ENCODE measurements at regions not wholly inside any gene's neighbourhood (a gene's known extent, or its start where the extent isn't known, plus 50 kb on each side); places are given as distances from the start of the nearest gene placed in this dataset.

DNA sequence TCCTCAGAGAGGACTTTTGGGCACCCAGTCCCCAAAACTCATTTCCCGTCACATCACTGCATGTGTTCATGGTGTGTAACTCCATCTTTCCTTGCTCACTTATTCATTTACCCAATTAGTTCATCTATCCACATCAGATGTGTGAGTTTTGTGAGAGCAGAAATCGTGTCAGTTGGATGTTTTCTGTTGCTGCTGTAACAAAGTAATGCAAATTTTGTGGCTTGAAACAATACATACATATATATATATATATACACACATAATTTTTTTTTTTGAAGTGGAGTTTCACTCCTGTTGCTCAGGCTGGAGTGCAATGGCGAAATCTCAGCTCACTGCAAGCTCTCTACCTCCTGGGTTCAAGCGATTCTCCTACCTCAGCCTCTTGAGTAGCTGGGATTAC is 70.5 kb upstream of the BOD1 start:
- no peak for TF ChIP-seq POLR2AphosphoS5 (IDR thresholded peaks at IDR 0.05)
- Histone ChIP-seq H3K9me3 (no peaks in the 10 kb centered on the region), H3K4me1 (peaks cover 0 to 18% (median 8%) of the 10 kb centered on the region in 4 donors), H3K36me3 (no peaks in the 10 kb centered on the region), H3K4me3 (no peak overlapping the region), H3K27ac (no peak overlapping the region), H3K27me3 (no peaks in the 10 kb centered on the region)
- DNase-seq, result no peak
- 75 to 80% methylated on average over 1 to 4 of the region's 4 CpGs for WGBS, 2 donors (ENCODE audit: low coverage in 1 of 2)
- in situ Hi-C loops (cut with MboI; ENCODE audit: low pct_ligation_motif_present in 1 of 4, low pct_unique_long_range_greater_than_20kb in 1 of 4, low sequenced_read_pairs in 3 of 4), result no loop called here
- intact Hi-C loops (cut with DNase I; ENCODE audit: low total_unique reads), result no loop called here

DNA sequence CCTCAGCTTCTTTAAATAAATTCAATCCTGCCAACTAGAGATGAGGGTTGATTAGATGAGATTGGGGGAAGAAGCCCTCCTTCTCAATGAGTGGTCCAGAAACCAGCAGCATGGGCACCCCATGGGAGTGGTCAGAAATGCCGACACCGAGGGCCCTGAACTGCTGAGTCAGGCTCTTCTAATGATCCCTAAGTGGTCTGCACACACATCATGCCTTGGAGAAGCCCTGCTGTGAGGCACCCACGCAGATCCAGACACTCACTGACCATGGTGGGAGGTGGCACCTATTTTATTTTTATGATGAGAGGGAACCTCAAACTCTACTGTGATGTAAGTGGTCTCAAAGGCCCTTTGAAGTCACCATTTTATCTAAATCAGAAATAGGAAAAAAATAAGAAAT is 72.3 kb upstream of the BOD1 start:
- Histone ChIP-seq H3K27ac (peak overlapping the region in 1 of 4 donors; percentile 30), H3K36me3 (no peaks in the 10 kb centered on the region), H3K4me1 (peaks cover 0 to 18% (median 8%) of the 10 kb centered on the region in 4 donors), H3K4me3 (no peak overlapping the region), H3K9me3 (no peaks in the 10 kb centered on the region), H3K27me3 (no peaks in the 10 kb centered on the region)
- intact Hi-C loops (cut with DNase I; ENCODE audit: low total_unique reads) (no loop called here), in situ Hi-C loops (cut with MboI; ENCODE audit: low pct_ligation_motif_present in 1 of 4, low pct_unique_long_range_greater_than_20kb in 1 of 4, low sequenced_read_pairs in 3 of 4) (no loop called here)
- DNase-seq, result no peak
- TF ChIP-seq POLR2AphosphoS5 (IDR thresholded peaks at IDR 0.05), result no peak
- TF ChIP-seq, protein P1, sequence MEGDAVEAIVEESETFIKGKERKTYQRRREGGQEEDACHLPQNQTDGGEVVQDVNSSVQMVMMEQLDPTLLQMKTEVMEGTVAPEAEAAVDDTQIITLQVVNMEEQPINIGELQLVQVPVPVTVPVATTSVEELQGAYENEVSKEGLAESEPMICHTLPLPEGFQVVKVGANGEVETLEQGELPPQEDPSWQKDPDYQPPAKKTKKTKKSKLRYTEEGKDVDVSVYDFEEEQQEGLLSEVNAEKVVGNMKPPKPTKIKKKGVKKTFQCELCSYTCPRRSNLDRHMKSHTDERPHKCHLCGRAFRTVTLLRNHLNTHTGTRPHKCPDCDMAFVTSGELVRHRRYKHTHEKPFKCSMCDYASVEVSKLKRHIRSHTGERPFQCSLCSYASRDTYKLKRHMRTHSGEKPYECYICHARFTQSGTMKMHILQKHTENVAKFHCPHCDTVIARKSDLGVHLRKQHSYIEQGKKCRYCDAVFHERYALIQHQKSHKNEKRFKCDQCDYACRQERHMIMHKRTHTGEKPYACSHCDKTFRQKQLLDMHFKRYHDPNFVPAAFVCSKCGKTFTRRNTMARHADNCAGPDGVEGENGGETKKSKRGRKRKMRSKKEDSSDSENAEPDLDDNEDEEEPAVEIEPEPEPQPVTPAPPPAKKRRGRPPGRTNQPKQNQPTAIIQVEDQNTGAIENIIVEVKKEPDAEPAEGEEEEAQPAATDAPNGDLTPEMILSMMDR (IDR thresholded peaks at IDR 0.05), result no peak
- WGBS, 2 donors (ENCODE audit: low coverage in 1 of 2), result 51% methylated on average over 3 of the region's 3 CpGs; no CpG with 5 or more reads in 1 of the 2 donors

DNA sequence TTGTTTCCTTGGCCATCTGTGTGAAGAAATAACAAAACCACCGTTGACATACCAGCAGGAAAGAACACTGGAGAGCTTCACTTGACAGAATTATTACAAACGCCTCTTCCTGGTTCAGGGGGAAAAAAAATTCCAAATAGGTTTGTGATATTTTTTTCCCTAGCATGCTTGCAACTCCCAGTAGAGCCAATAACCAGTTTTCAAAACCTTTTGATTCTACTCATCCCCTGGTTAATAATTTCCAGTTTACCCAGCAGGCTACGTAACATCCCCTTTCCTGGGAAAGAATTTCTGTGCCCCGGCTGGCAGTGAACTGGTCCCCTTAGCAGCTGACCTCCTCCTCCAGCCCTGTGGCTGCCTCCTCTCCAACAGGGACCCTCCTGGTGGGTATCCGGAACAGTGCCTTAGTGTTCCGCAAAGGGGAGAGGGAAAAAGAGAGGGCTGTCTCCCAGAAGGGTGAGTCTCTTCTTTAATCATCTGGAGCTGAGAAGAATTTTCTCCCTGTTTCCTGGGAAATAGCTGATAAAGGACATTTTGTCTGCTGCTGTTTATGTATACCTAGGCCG is 72.8 kb upstream of the BOD1 start:
- no peaks in the 10 kb centered on the region for H3K9me3 ChIP-seq
- no peak overlapping the region for H3K4me3 ChIP-seq
- H3K27ac ChIP-seq, result peak overlapping the region in 3 of 4 donors; percentile 18 to 43 (median 30)
- no peaks in the 10 kb centered on the region for H3K36me3 ChIP-seq
- 6 to 34% methylated on average over 2 to 7 of the region's 7 CpGs for WGBS, 2 donors (ENCODE audit: low coverage in 1 of 2)
- intact Hi-C loops (cut with DNase I; ENCODE audit: low total_unique reads), result no loop called here
- DNase-seq, result no peak
- H3K4me1 ChIP-seq, result peaks cover 0 to 18% (median 8%) of the 10 kb centered on the region in 4 donors
- in situ Hi-C loops (cut with MboI; ENCODE audit: low pct_ligation_motif_present in 1 of 4, low pct_unique_long_range_greater_than_20kb in 1 of 4, low sequenced_read_pairs in 3 of 4), result no loop called here
- no peaks in the 10 kb centered on the region for H3K27me3 ChIP-seq
- TF ChIP-seq POLR2A (IDR thresholded peaks at IDR 0.05) (no peak), POLR2AphosphoS5 (IDR thresholded peaks at IDR 0.05) (no peak), EP300 (IDR thresholded peaks at IDR 0.05; ENCODE audit: low read depth) (no peak)
- TF ChIP-seq, protein P1 (IDR thresholded peaks at IDR 0.05), result no peak

DNA sequence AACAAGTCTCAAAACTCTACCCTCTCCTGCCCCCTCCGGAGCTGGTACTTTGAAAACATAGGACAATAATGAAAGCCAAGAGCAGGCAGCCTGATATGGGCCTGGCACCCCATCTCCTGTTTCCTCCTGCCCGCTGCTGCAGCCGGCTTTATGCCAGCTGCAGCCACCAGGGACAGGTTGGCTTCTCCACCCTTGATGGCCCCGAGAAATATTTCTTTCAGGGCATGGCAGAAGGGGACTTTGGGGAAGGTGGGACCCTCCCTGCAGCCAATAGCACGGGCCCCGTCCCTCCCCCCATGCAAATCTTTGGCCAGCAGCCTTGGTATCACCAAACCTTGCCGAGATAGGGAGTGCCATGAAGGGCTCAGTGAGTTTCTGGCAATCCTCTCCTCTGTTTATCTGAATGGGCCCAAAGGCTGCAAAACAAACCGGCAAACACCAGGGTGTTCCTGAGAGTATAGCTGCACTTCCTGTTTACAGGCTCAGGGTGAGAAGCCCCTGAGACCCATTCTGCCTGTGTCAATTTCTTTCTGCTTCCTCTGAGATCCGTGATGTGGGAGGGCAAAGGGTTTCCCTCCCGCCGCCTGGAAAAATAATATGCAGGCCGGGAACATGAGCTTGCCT is 73.4 kb upstream of the BOD1 start:
- peak; percentile 31 for DNase-seq
- Histone ChIP-seq H3K27me3 (no peaks in the 10 kb centered on the region), H3K36me3 (no peaks in the 10 kb centered on the region), H3K27ac (peak overlapping the region in 3 of 4 donors; percentile 18 to 43 (median 30)), H3K4me3 (no peak overlapping the region), H3K4me1 (peaks cover 0 to 18% (median 8%) of the 10 kb centered on the region in 4 donors), H3K9me3 (no peaks in the 10 kb centered on the region)
- WGBS, 2 donors (ENCODE audit: low coverage in 1 of 2), result 36% methylated on average over 12 of the region's 12 CpGs; no CpG with 5 or more reads in 1 of the 2 donors
- in situ Hi-C loops (cut with MboI; ENCODE audit: low pct_ligation_motif_present in 1 of 4, low pct_unique_long_range_greater_than_20kb in 1 of 4, low sequenced_read_pairs in 3 of 4), result no loop called here
- intact Hi-C loops (cut with DNase I; ENCODE audit: low total_unique reads), result no loop called here
- no peak for TF ChIP-seq EP300 (IDR thresholded peaks at IDR 0.05; ENCODE audit: low read depth)
- TF ChIP-seq, protein P1 (IDR thresholded peaks at IDR 0.05), result peak in 3 of 5 experiments; percentile 15 to 36 (median 31)

DNA sequence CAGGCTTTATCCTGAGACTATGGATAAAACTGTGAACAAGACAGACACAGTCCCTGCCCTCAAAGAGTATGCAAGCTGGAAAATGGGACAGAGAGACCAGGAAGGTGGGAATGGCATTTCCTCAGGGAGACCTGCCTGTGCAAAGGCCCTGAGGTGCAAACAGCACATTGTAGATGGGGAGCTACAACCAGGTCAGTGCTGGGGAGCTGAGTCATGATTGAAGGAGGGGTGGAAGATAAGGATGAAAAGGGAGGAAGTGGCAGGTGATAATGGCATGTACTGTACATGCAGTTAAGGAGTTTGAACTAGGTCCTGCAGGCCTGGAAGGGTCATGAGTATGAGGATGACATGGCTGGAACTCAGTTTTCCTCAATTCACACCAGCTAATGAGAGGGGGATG is 75.5 kb upstream of the BOD1 start:
- in situ Hi-C loops (cut with MboI; ENCODE audit: low pct_ligation_motif_present in 1 of 4, low pct_unique_long_range_greater_than_20kb in 1 of 4, low sequenced_read_pairs in 3 of 4), result no loop called here
- no peak overlapping the region for H3K27ac ChIP-seq

More for the DNA sequence above, 75.5 kb upstream of the BOD1 start:
- no peak overlapping the region for H3K4me3 ChIP-seq
- H3K9me3 ChIP-seq, result no peaks in the 10 kb centered on the region
- peaks cover 0 to 18% (median 8%) of the 10 kb centered on the region in 4 donors for H3K4me1 ChIP-seq
- TF ChIP-seq POLR2A (IDR thresholded peaks at IDR 0.05), result no peak
- no peak for TF ChIP-seq POLR2AphosphoS5 (IDR thresholded peaks at IDR 0.05)
- no peak for TF ChIP-seq EP300 (IDR thresholded peaks at IDR 0.05; ENCODE audit: low read depth)
- TF ChIP-seq, protein P1 (IDR thresholded peaks at IDR 0.05), result no peak
- H3K36me3 ChIP-seq, result no peaks in the 10 kb centered on the region
- DNase-seq, result no peak
- H3K27me3 ChIP-seq, result no peaks in the 10 kb centered on the region
- intact Hi-C loops (cut with DNase I; ENCODE audit: low total_unique reads), result no loop called here

Measured in transverse colon (tissue), 4 donors.